HepG2 (cell line): ENCODE measurements at regions not wholly inside any gene's neighbourhood (a gene's known extent, or its start where the extent isn't known, plus 50 kb on each side); places are given as distances from the start of the nearest gene placed in this dataset.

Experiments used
- ATAC-seq: fragments of 200-7000 bp; cut with Tn5 transposase; 3 replicates; pipeline ENCODE4 v1.9.1; 2020; ENCODE audit warnings: mild to moderate bottlenecking, moderate library complexity
- BruUV-seq: library from RNA; stranded (reverse); fragments of 400-500 nt; replicated peaks from 2 replicates; lab custom pipeline; 2021; lab: Mats Ljungman, UMichigan
- CTCF ChIA-PET: fragments of 300-600 bp; formaldehyde crosslinking; extraction: SDS; loops from one replicate; lab custom pipeline; 2021; ENCODE audit warnings: low total read pairs, inconsistent platforms, low intra/inter-chr PET ratio; lab: Yijun Ruan, JAX
- POLR2A ChIA-PET: fragments of 350-600 bp; sonication (Branson Sonifier 250); formaldehyde crosslinking; loops from one replicate; lab custom pipeline; 2020; ENCODE audit warnings: antibody characterized with exemption, inconsistent platforms; lab: Yijun Ruan, JAX
- DNase-seq: peaks from one replicate; pipeline ENCODE4 v3.0.0-alpha.2; 2015; ENCODE audit warnings: low spot score
- FAIRE-seq: peaks from 3 replicates; lab custom pipeline; 2011; peaks lifted over from hg19 to GRCh38; lab: Jason Lieb, UNC
- H2AFZ ChIP-seq: one replicate; pipeline ENCODE4 v1.6.1; 2011; ENCODE audit warnings: low read length, inconsistent platforms
- H3K27ac ChIP-seq: fragments of 300-600 bp; 3 replicates; pipeline ENCODE4 v1.8.0; 2011; ENCODE audit warnings: mixed run types, mild to moderate bottlenecking, mixed read lengths, low read length, inconsistent platforms; ENCODE audit not compliant: insufficient read depth; ENCODE audit errors: extremely low read length
- H3K27me3 ChIP-seq, 2 experiments: fragments of 200-600 bp in 1 of 2; 2 replicates in 1 of 2; 3 replicates in 1 of 2; pipeline versions ENCODE4 v1.6.0 to v1.8.0; 2011; ENCODE audit warnings: low read length in 2 of 2, mild to moderate bottlenecking in 2 of 2, moderate library complexity in 2 of 2, inconsistent platforms in 1 of 2; ENCODE audit not compliant: insufficient read depth in 2 of 2, control insufficient read depth in 1 of 2
- H3K36me3 ChIP-seq, 2 experiments: fragments of 200-600 bp in 1 of 2; replicated peaks in 1 of 2; 2 replicates in 1 of 2; 3 replicates in 1 of 2; pipeline versions ENCODE4 v1.5.1 to v1.8.0; 2011; ENCODE audit warnings: low read length in 2 of 2, inconsistent platforms in 1 of 2; ENCODE audit not compliant: insufficient read depth in 2 of 2, control insufficient read depth in 1 of 2
- H3K4me1 ChIP-seq: 2 replicates; pipeline ENCODE4 v1.5.1; 2012; ENCODE audit warnings: low read length, inconsistent platforms; ENCODE audit not compliant: insufficient read depth
- H3K4me2 ChIP-seq: 2 replicates; pipeline ENCODE4 v1.6.0; 2011; ENCODE audit warnings: low read depth, low read length, inconsistent platforms
- H3K4me3 ChIP-seq, 3 experiments: fragments of 200-600 bp in 1 of 3; sonication (generic), shearing (Covaris generic) in 1 of 3; replicated peaks in 1 of 3; 2 replicates each; pipeline ENCODE4 v1.5.1; 2011 to 2016; ENCODE audit warnings: low read length in 3 of 3, inconsistent platforms in 2 of 3, low read depth in 2 of 3, mild to moderate bottlenecking in 2 of 3, control low read depth in 1 of 3, mixed read lengths in 1 of 3; ENCODE audit not compliant: insufficient read depth in 1 of 3
- H3K79me2 ChIP-seq: one replicate; pipeline ENCODE4 v1.6.1; 2011; ENCODE audit warnings: low read length, inconsistent platforms; ENCODE audit not compliant: insufficient read depth
- H3K9ac ChIP-seq: 2 replicates; pipeline ENCODE4 v1.6.0; 2011; ENCODE audit warnings: mild to moderate bottlenecking, low read depth, low read length, inconsistent platforms; ENCODE audit not compliant: insufficient read depth
- H3K9me3 ChIP-seq: 2 replicates; pipeline ENCODE4 v1.5.1; 2012; ENCODE audit warnings: mild to moderate bottlenecking, low read length
- H4K20me1 ChIP-seq: 2 replicates; pipeline ENCODE4 v1.6.0; 2011; ENCODE audit warnings: inconsistent platforms, mild to moderate bottlenecking, low read length, moderate library complexity; ENCODE audit not compliant: insufficient read depth
- CREBL2 ChIP-seq: sonication (generic); formaldehyde crosslinking; IDR thresholded peaks from 2 replicates; pipeline ENCODE4 v1.8.1; 2023; ENCODE audit warnings: missing genetic modification reagents, mild to moderate bottlenecking, borderline replicate concordance
- HDAC1 ChIP-seq: sonication (generic); formaldehyde crosslinking; IDR thresholded peaks from 2 replicates; pipeline ENCODE4 v1.5.1; 2020; ENCODE audit warnings: mild to moderate bottlenecking, missing genetic modification reagents
- IKZF4 ChIP-seq: sonication (generic); formaldehyde crosslinking; IDR thresholded peaks from 2 replicates; pipeline ENCODE4 v1.5.1; 2020; ENCODE audit warnings: borderline replicate concordance, mild to moderate bottlenecking, low read depth, missing genetic modification reagents; ENCODE audit errors: not compliant biosample characterization
- MAFG ChIP-seq: sonication (generic); formaldehyde crosslinking; IDR thresholded peaks from 2 replicates; pipeline ENCODE4 v1.5.1; 2020; ENCODE audit warnings: mild to moderate bottlenecking, missing genetic modification reagents
- MBD4 ChIP-seq: IDR thresholded peaks from 2 replicates; pipeline ENCODE4 v1.6.1; 2012; ENCODE audit warnings: low read length, inconsistent platforms, borderline replicate concordance
- MYC ChIP-seq: sonication (generic); formaldehyde crosslinking; IDR thresholded peaks from 2 replicates; pipeline ENCODE4 v1.9.0; 2021; ENCODE audit warnings: missing genetic modification reagents, borderline replicate concordance
- NCOR1 ChIP-seq: fragments of 200-600 bp; sonication (generic); IDR thresholded peaks from 2 replicates; pipeline ENCODE4 v1.7.0; 2017; ENCODE audit warnings: antibody characterized with exemption, low read length, borderline replicate concordance
- NONO ChIP-seq, 2 experiments: fragments of 450-650 bp in 1 of 2; sonication (generic) in 1 of 2; formaldehyde crosslinking in 1 of 2; IDR thresholded peaks in 1 of 2; conservative IDR thresholded peaks in 1 of 2; 2 replicates each; pipeline versions ENCODE4 v1.6.1 to v1.8.0; 2017 to 2022; ENCODE audit warnings: mild to moderate bottlenecking in 1 of 2, missing genetic modification reagents in 1 of 2, moderate library complexity in 1 of 2
- RBM39 ChIP-seq: fragments of 200-400 bp; formaldehyde crosslinking; IDR thresholded peaks from one replicate; pipeline ENCODE4 v1.6.1; 2018; ENCODE audit warnings: antibody characterized with exemption, mild to moderate bottlenecking, low read depth, low read length; ENCODE audit not compliant: poor library complexity, severe bottlenecking
- SATB2 ChIP-seq: sonication (generic); formaldehyde crosslinking; IDR thresholded peaks from 2 replicates; pipeline ENCODE4 v1.5.0; 2020; ENCODE audit warnings: missing genetic modification reagents
- SIN3B ChIP-seq: fragments of 150-350 bp; IDR thresholded peaks from 2 replicates; pipeline ENCODE4 v1.6.1; 2014; ENCODE audit warnings: low read length
- SRSF4 ChIP-seq: fragments of 200-400 bp; formaldehyde crosslinking; IDR thresholded peaks from one replicate; pipeline ENCODE4 v1.6.1; 2018; ENCODE audit warnings: mild to moderate bottlenecking, low read depth, low read length, moderate library complexity; ENCODE audit not compliant: poor library complexity, severe bottlenecking
- ZFP90 ChIP-seq: sonication (generic); formaldehyde crosslinking; IDR thresholded peaks from 2 replicates; pipeline ENCODE4 v1.8.0; 2022; ENCODE audit warnings: missing genetic modification reagents, mild to moderate bottlenecking, inconsistent platforms, borderline replicate concordance
- ZFX ChIP-seq: sonication (generic); formaldehyde crosslinking; IDR thresholded peaks from 2 replicates; pipeline ENCODE4 v1.4.0; 2020; ENCODE audit warnings: mild to moderate bottlenecking, low read depth, missing genetic modification reagents, moderate library complexity
- ZNF138 ChIP-seq: sonication (generic); formaldehyde crosslinking; IDR thresholded peaks from 2 replicates; pipeline ENCODE4 v1.5.0; 2020; ENCODE audit warnings: mild to moderate bottlenecking, low read depth, missing genetic modification reagents
- ZNF574 ChIP-seq: sonication (generic); formaldehyde crosslinking; IDR thresholded peaks from 2 replicates; pipeline ENCODE4 v1.4.0; 2020; ENCODE audit warnings: missing genetic modification reagents
- ZNF660 ChIP-seq: sonication (generic); formaldehyde crosslinking; IDR thresholded peaks from 2 replicates; pipeline ENCODE4 v1.5.1; 2020; ENCODE audit warnings: mild to moderate bottlenecking, low read depth, missing genetic modification reagents, borderline replicate concordance
- ZNF891 ChIP-seq: sonication (generic); formaldehyde crosslinking; IDR thresholded peaks from 2 replicates; pipeline ENCODE4 v1.5.0; 2020; ENCODE audit warnings: mild to moderate bottlenecking, missing genetic modification reagents
- WGBS: methylation state at CpG from one replicate; pipeline ENCODE4 v1.1.6; 2017; ENCODE audit warnings: low lambda C conversion rate; 5-methylcytosine and 5-hydroxymethylcytosine counted together
- in situ Hi-C: cut with HindIII; loops from 2 replicates; pipeline ENCODE4 v1.10.0; 2017; ENCODE audit warnings: low pct_unique_long_range_greater_than_20kb; ENCODE audit not compliant: extremely low pct_ligation_motif_present
- intact Hi-C: fragments of 100-400 bp; cut with micrococcal nuclease; formaldehyde crosslinking; loops from one replicate; pipeline ENCODE4 v1.10.0; 2022; ENCODE audit not compliant: unreplicated experiment

- TF ChIP-seq ZNF574 (no peak), MYC (CRISPR knock-in tag) (no peak), ZFP90 (no peak), HDAC1 (no peak)
- no TSS peak for BruUV-seq
- no peak for FAIRE-seq
- WGBS = under 1% methylated on average over 3 of the region's 3 CpGs
- POLR2A ChIA-PET = no interaction called here
- Histone ChIP-seq H2AFZ (no peak overlapping the region), H3K9ac (no peak overlapping the region), H3K27ac (no peak overlapping the region), H3K79me2 (no peaks in the 10 kb centered on the region), H3K4me2 (no peak overlapping the region), H3K4me1 (no peaks in the 10 kb centered on the region), H3K36me3 (no peaks in the 10 kb centered on the region), H3K4me3 (no peak overlapping the region), H3K27me3 (no peaks in the 10 kb centered on the region), H3K9me3 (peaks cover 89% of the 10 kb centered on the region), H4K20me1 (no peaks in the 10 kb centered on the region)
- in situ Hi-C loops = no loop called here
- no peak for ATAC-seq
- CTCF ChIA-PET = no interaction called here
- DNase-seq = no peak
- intact Hi-C loops = no loop called here
Measured at GRCh38 chr12:73274976-73275375, 1002.8 kb downstream of the TRHDE start.

GRCh38 chr12:73277971-73278370 is 1005.8 kb downstream of the TRHDE start:
- Histone ChIP-seq H3K36me3 (no peaks in the 10 kb centered on the region), H2AFZ (no peak overlapping the region), H3K4me3 (no peak overlapping the region), H3K4me1 (no peaks in the 10 kb centered on the region), H4K20me1 (no peaks in the 10 kb centered on the region), H3K27me3 (no peaks in the 10 kb centered on the region), H3K79me2 (no peaks in the 10 kb centered on the region), H3K9me3 (peaks cover 78% of the 10 kb centered on the region), H3K9ac (no peak overlapping the region), H3K27ac (no peak overlapping the region), H3K4me2 (no peak overlapping the region)
- no TSS peak for BruUV-seq
- in situ Hi-C loops (no loop called here), intact Hi-C loops (no loop called here)
- ATAC-seq (no peak), FAIRE-seq (no peak), DNase-seq (no peak)
- CTCF ChIA-PET = no interaction called here
- POLR2A ChIA-PET = no interaction called here
- TF ChIP-seq CREBL2 (CRISPR knock-in tag) = no peak
- no peak for TF ChIP-seq SRSF4
- TF ChIP-seq ZFX (CRISPR knock-in tag) = no peak
- TF ChIP-seq MBD4 = no peak
- no peak for TF ChIP-seq NCOR1
- no peak for TF ChIP-seq MAFG (CRISPR knock-in tag)
- no peak for TF ChIP-seq NONO (IDR thresholded peaks at IDR 0.05)
- TF ChIP-seq NONO (CRISPR knock-in tag; conservative IDR thresholded peaks at IDR 0.05) = no peak
- TF ChIP-seq ZNF660 = no peak
- no peak for TF ChIP-seq IKZF4 (CRISPR knock-in tag)
- TF ChIP-seq RBM39 = no peak
- TF ChIP-seq ZNF138 = no peak
- no peak for TF ChIP-seq ZNF891
- no peak for TF ChIP-seq SATB2
- TF ChIP-seq SIN3B = no peak
